Esophagus squamous epithelium (tissue), 4 donors: ENCODE measurements at regions not wholly inside any gene's neighbourhood (a gene's known extent, or its start where the extent isn't known, plus 50 kb on each side); places are given as distances from the start of the nearest gene placed in this dataset.

Source experiments
- CTCF ChIP-seq, 6 experiments: fragments of 450-650 bp in 4 of 6; fragments of 200-600 bp in 2 of 6; sonication (generic) in 2 of 6; IDR thresholded peaks; one replicate each; pipeline ENCODE4 v1.5.1; 2016 to 2019; ENCODE audit warnings: antibody characterized with exemption in 6 of 6, mild to moderate bottlenecking in 4 of 6, moderate library complexity in 4 of 6
- POLR2A ChIP-seq, 4 donors: fragments of 450-650 bp; IDR thresholded peaks; one replicate each; pipeline ENCODE4 v1.6.1; 2017; ENCODE audit warnings: antibody characterized with exemption in 4 of 4, mild to moderate bottlenecking in 4 of 4, moderate library complexity in 3 of 4

GRCh38 chr2:60246583-60246982 lies 306.9 kb downstream of the BCL11A start:
- TF ChIP-seq POLR2A (IDR thresholded peaks at IDR 0.05) (no peak), CTCF (IDR thresholded peaks at IDR 0.05) (no peak)
